Hepatocyte (in vitro differentiated cells): ENCODE measurements at regions not wholly inside any gene's neighbourhood (a gene's known extent, or its start where the extent isn't known, plus 50 kb on each side); places are given as distances from the start of the nearest gene placed in this dataset.

ENCODE experiments used
- EZH2phosphoT487 ChIP-seq: fragments of 200-600 bp; sonication (generic); IDR thresholded peaks from one replicate; pipeline ENCODE4 v1.6.1; 2018; ENCODE audit warnings: antibody characterized with exemption, mild to moderate bottlenecking, low read depth, moderate library complexity; ENCODE audit not compliant: unreplicated experiment, severe bottlenecking
- TF ChIP-seq, protein P1 (sequence below): fragments of 200-600 bp; sonication (generic); IDR thresholded peaks from 2 replicates; pipeline ENCODE4 v1.5.1; 2016; ENCODE audit warnings: antibody characterized with exemption, mild to moderate bottlenecking; ENCODE audit not compliant: poor library complexity

DNA sequence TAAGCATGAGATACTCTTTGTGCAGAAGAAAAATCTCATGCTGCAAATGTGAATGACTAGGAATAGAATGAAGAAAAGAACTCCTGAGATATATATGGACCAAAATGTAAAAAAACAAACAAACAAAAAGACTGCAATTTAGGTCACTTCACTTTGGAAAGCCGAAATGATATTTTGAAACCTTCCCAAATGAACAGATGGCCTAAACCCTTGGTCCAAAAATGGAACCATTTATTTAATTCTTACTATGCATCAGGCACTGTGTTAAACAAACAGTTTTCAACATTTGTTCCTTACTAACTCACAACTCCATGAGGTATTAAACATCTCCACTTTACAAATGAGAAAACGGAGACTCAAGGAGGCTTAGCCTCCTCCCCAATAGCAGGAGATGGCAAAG lies 107.5 kb downstream of the VIP start:
- TF ChIP-seq EZH2phosphoT487 = no peak
- TF ChIP-seq, protein P1, sequence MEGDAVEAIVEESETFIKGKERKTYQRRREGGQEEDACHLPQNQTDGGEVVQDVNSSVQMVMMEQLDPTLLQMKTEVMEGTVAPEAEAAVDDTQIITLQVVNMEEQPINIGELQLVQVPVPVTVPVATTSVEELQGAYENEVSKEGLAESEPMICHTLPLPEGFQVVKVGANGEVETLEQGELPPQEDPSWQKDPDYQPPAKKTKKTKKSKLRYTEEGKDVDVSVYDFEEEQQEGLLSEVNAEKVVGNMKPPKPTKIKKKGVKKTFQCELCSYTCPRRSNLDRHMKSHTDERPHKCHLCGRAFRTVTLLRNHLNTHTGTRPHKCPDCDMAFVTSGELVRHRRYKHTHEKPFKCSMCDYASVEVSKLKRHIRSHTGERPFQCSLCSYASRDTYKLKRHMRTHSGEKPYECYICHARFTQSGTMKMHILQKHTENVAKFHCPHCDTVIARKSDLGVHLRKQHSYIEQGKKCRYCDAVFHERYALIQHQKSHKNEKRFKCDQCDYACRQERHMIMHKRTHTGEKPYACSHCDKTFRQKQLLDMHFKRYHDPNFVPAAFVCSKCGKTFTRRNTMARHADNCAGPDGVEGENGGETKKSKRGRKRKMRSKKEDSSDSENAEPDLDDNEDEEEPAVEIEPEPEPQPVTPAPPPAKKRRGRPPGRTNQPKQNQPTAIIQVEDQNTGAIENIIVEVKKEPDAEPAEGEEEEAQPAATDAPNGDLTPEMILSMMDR = no peak
